GM12878 (cell line): ENCODE measurements at regions not wholly inside any gene's neighbourhood (a gene's known extent, or its start where the extent isn't known, plus 50 kb on each side); places are given as distances from the start of the nearest gene placed in this dataset.

Experiments used
- BACH1 ChIP-seq: fragments of 450-650 bp; IDR thresholded peaks from 2 replicates; pipeline ENCODE4 v1.6.1; 2017; ENCODE audit warnings: mild to moderate bottlenecking, borderline replicate concordance
- EP300 ChIP-seq, 2 experiments: fragments of 150-350 bp in 1 of 2; IDR thresholded peaks; 2 replicates each; pipeline ENCODE4 v1.6.1; 2011 to 2012; ENCODE audit warnings: low read depth in 2 of 2, low read length in 2 of 2, borderline replicate concordance in 1 of 2, improper control_type of control experiment in 1 of 2, inconsistent platforms in 1 of 2; ENCODE audit not compliant: control insufficient read depth in 1 of 2
- EZH2 ChIP-seq: IDR thresholded peaks from 2 replicates; pipeline ENCODE4 v1.6.1; 2012; ENCODE audit warnings: low read depth, mild to moderate bottlenecking, control low read depth, inconsistent platforms, low read length, borderline replicate concordance; ENCODE audit not compliant: control insufficient read depth
- MTA2 ChIP-seq: fragments of 450-650 bp; IDR thresholded peaks from 2 replicates; pipeline ENCODE4 v1.6.1; 2016; ENCODE audit warnings: low read depth, mild to moderate bottlenecking, moderate library complexity
- NFYB ChIP-seq: IDR thresholded peaks from 2 replicates; pipeline ENCODE4 v1.6.1; 2011; ENCODE audit warnings: low read depth, mild to moderate bottlenecking, low read length, improper control_type of control experiment, moderate library complexity; ENCODE audit not compliant: insufficient read depth
- POLR2A ChIP-seq: IDR thresholded peaks from 2 replicates; pipeline ENCODE4 v1.6.1; 2011; ENCODE audit warnings: low read depth, mild to moderate bottlenecking, low read length
- POLR2AphosphoS5 ChIP-seq: IDR thresholded peaks from 2 replicates; pipeline ENCODE4 v1.6.1; 2011; ENCODE audit warnings: mild to moderate bottlenecking, low read length, inconsistent platforms
- PRDM15 ChIP-seq: fragments of 450-650 bp; formaldehyde crosslinking; IDR thresholded peaks from 2 replicates; pipeline ENCODE4 v1.4.0; 2020; ENCODE audit warnings: mild to moderate bottlenecking, moderate library complexity
- SRF ChIP-seq, 2 experiments: IDR thresholded peaks; 2 replicates each; pipeline ENCODE4 v1.6.1; 2011; ENCODE audit warnings: low read depth in 2 of 2, low read length in 2 of 2, mild to moderate bottlenecking in 1 of 2, moderate library complexity in 1 of 2
- ZBTB11 ChIP-seq: fragments of 450-650 bp; formaldehyde crosslinking; IDR thresholded peaks from 2 replicates; pipeline ENCODE4 v1.5.0; 2022; ENCODE audit warnings: mild to moderate bottlenecking, missing genetic modification characterization
- TF ChIP-seq, protein P1 (sequence below), 3 experiments: IDR thresholded peaks in 2 of 3; conservative IDR thresholded peaks in 1 of 3; 2 replicates each; pipeline ENCODE4 v1.5.1; 2011; ENCODE audit warnings: low read depth in 3 of 3, low read length in 3 of 3, mild to moderate bottlenecking in 3 of 3, control low read depth in 2 of 3, moderate library complexity in 2 of 3, inconsistent platforms in 1 of 3, mixed read lengths in 1 of 3; ENCODE audit not compliant: control insufficient read depth in 2 of 3, insufficient read depth in 1 of 3; ENCODE audit errors: extremely low read depth in 1 of 3
- TF ChIP-seq, protein P2 (sequence below): fragments of 450-650 bp; IDR thresholded peaks from 2 replicates; pipeline ENCODE4 v1.6.1; 2017; ENCODE audit warnings: mild to moderate bottlenecking, moderate library complexity

GRCh38 chr6:56339524-56339923 lies 92.1 kb upstream of the COL21A1 start:
- TF ChIP-seq, protein P1, sequence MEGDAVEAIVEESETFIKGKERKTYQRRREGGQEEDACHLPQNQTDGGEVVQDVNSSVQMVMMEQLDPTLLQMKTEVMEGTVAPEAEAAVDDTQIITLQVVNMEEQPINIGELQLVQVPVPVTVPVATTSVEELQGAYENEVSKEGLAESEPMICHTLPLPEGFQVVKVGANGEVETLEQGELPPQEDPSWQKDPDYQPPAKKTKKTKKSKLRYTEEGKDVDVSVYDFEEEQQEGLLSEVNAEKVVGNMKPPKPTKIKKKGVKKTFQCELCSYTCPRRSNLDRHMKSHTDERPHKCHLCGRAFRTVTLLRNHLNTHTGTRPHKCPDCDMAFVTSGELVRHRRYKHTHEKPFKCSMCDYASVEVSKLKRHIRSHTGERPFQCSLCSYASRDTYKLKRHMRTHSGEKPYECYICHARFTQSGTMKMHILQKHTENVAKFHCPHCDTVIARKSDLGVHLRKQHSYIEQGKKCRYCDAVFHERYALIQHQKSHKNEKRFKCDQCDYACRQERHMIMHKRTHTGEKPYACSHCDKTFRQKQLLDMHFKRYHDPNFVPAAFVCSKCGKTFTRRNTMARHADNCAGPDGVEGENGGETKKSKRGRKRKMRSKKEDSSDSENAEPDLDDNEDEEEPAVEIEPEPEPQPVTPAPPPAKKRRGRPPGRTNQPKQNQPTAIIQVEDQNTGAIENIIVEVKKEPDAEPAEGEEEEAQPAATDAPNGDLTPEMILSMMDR (IDR thresholded peaks at IDR 0.05 in 2 of 3, conservative IDR thresholded peaks at IDR 0.05 in 1 of 3; ENCODE audit: control insufficient read depth in 2 of 3, extremely low read depth in 1 of 3, insufficient read depth in 1 of 3, low read depth in 3 of 3, low read length in 3 of 3), result no peak
- TF ChIP-seq ZBTB11 (CRISPR knock-in tag) (no peak), NFYB (no peak), POLR2AphosphoS5 (no peak), SRF (IDR thresholded peaks at IDR 0.05; ENCODE audit: low read depth in 2 of 2, low read length in 2 of 2) (no peak), MTA2 (no peak), PRDM15 (CRISPR knock-in tag) (no peak), BACH1 (no peak), EZH2 (no peak), EP300 (IDR thresholded peaks at IDR 0.05; ENCODE audit: borderline replicate concordance in 1 of 2, control insufficient read depth in 1 of 2, low read depth in 2 of 2, low read length in 2 of 2) (no peak), POLR2A (no peak)
- TF ChIP-seq, protein P2, sequence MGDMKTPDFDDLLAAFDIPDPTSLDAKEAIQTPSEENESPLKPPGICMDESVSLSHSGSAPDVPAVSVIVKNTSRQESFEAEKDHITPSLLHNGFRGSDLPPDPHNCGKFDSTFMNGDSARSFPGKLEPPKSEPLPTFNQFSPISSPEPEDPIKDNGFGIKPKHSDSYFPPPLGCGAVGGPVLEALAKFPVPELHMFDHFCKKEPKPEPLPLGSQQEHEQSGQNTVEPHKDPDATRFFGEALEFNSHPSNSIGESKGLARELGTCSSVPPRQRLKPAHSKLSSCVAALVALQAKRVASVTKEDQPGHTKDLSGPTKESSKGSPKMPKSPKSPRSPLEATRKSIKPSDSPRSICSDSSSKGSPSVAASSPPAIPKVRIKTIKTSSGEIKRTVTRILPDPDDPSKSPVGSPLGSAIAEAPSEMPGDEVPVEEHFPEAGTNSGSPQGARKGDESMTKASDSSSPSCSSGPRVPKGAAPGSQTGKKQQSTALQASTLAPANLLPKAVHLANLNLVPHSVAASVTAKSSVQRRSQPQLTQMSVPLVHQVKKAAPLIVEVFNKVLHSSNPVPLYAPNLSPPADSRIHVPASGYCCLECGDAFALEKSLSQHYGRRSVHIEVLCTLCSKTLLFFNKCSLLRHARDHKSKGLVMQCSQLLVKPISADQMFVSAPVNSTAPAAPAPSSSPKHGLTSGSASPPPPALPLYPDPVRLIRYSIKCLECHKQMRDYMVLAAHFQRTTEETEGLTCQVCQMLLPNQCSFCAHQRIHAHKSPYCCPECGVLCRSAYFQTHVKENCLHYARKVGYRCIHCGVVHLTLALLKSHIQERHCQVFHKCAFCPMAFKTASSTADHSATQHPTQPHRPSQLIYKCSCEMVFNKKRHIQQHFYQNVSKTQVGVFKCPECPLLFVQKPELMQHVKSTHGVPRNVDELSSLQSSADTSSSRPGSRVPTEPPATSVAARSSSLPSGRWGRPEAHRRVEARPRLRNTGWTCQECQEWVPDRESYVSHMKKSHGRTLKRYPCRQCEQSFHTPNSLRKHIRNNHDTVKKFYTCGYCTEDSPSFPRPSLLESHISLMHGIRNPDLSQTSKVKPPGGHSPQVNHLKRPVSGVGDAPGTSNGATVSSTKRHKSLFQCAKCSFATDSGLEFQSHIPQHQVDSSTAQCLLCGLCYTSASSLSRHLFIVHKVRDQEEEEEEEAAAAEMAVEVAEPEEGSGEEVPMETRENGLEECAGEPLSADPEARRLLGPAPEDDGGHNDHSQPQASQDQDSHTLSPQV, result no peak
